ENCODE measurements at regions not wholly inside any gene's neighbourhood (a gene's known extent, or its start where the extent isn't known, plus 50 kb on each side); places are given as distances from the start of the nearest gene placed in this dataset.

- no peak for DNase-seq
- no peaks in the 10 kb centered on the region for H3K27me3 ChIP-seq (replicated peaks in 2 of 5; ENCODE audit: control insufficient read depth in 4 of 5, insufficient read depth in 5 of 5, low read length in 4 of 5)
- H3K27ac ChIP-seq (ENCODE audit: insufficient read depth in 1 of 2, low read depth in 1 of 2, low read length in 2 of 2, poor library complexity in 1 of 2, severe bottlenecking in 2 of 2) = no peak overlapping the region
- CTCF ChIA-PET = interaction anchor here (1.4 kb wide), 1 partner anchor 10 kb away, joined by 3 read pairs; no protein-coding TSS in a partner anchor
- 71% methylated on average over 2 of the region's 3 CpGs for WGBS (ENCODE audit: insufficient coverage)
- H3K36me3 ChIP-seq (ENCODE audit: control insufficient read depth in 4 of 4, insufficient read depth in 4 of 4, low read length in 3 of 4) = no peaks in the 10 kb centered on the region
- H3K9me3 ChIP-seq (ENCODE audit: control extremely low read depth in 1 of 5, control insufficient read depth in 4 of 5, insufficient read depth in 2 of 5, low read depth in 1 of 5, low read length in 4 of 5) = no peaks in the 10 kb centered on the region
- no peaks in the 10 kb centered on the region for H3K4me1 ChIP-seq (ENCODE audit: control extremely low read depth in 1 of 4, control insufficient read depth in 4 of 4, insufficient read depth in 4 of 4, low read length in 3 of 4)
- POLR2A ChIA-PET = no interaction called here
- H3K4me3 ChIP-seq (ENCODE audit: control insufficient read depth in 1 of 7, extremely low read depth in 1 of 7, insufficient read depth in 4 of 7, low read depth in 2 of 7, low read length in 6 of 7) = no peak overlapping the region
Observed at GRCh38 chr5:143644727-143645126, 167.2 kb upstream of the HMHB1 start.

GRCh38 chr5:143642791-143643190 is 169.2 kb upstream of the HMHB1 start:
- DNase-seq = no peak
- H3K36me3 ChIP-seq (ENCODE audit: control insufficient read depth in 4 of 4, insufficient read depth in 4 of 4, low read length in 3 of 4) = no peaks in the 10 kb centered on the region
- CTCF ChIA-PET = no interaction called here
- H3K27ac ChIP-seq (ENCODE audit: insufficient read depth in 1 of 2, low read depth in 1 of 2, low read length in 2 of 2, poor library complexity in 1 of 2, severe bottlenecking in 2 of 2) = no peak overlapping the region
- POLR2A ChIA-PET = no interaction called here
- H3K27me3 ChIP-seq (replicated peaks in 2 of 5; ENCODE audit: control insufficient read depth in 4 of 5, insufficient read depth in 5 of 5, low read length in 4 of 5) = no peaks in the 10 kb centered on the region
- no peak overlapping the region for H3K4me3 ChIP-seq (ENCODE audit: control insufficient read depth in 1 of 7, extremely low read depth in 1 of 7, insufficient read depth in 4 of 7, low read depth in 2 of 7, low read length in 6 of 7)
- no peaks in the 10 kb centered on the region for H3K4me1 ChIP-seq (ENCODE audit: control extremely low read depth in 1 of 4, control insufficient read depth in 4 of 4, insufficient read depth in 4 of 4, low read length in 3 of 4)
- H3K9me3 ChIP-seq (ENCODE audit: control extremely low read depth in 1 of 5, control insufficient read depth in 4 of 5, insufficient read depth in 2 of 5, low read depth in 1 of 5, low read length in 4 of 5) = no peaks in the 10 kb centered on the region

- Histone ChIP-seq H3K27me3 (replicated peaks in 2 of 5; ENCODE audit: control insufficient read depth in 4 of 5, insufficient read depth in 5 of 5, low read length in 4 of 5) (no peaks in the 10 kb centered on the region), H3K4me3 (ENCODE audit: control insufficient read depth in 1 of 7, extremely low read depth in 1 of 7, insufficient read depth in 4 of 7, low read depth in 2 of 7, low read length in 6 of 7) (no peak overlapping the region), H3K4me1 (ENCODE audit: control extremely low read depth in 1 of 4, control insufficient read depth in 4 of 4, insufficient read depth in 4 of 4, low read length in 3 of 4) (no peaks in the 10 kb centered on the region), H3K36me3 (ENCODE audit: control insufficient read depth in 4 of 4, insufficient read depth in 4 of 4, low read length in 3 of 4) (no peaks in the 10 kb centered on the region), H3K27ac (ENCODE audit: insufficient read depth in 1 of 2, low read depth in 1 of 2, low read length in 2 of 2, poor library complexity in 1 of 2, severe bottlenecking in 2 of 2) (no peak overlapping the region), H3K9me3 (ENCODE audit: control extremely low read depth in 1 of 5, control insufficient read depth in 4 of 5, insufficient read depth in 2 of 5, low read depth in 1 of 5, low read length in 4 of 5) (no peaks in the 10 kb centered on the region)
- 97% methylated on average over 3 of the region's 6 CpGs for WGBS (ENCODE audit: insufficient coverage)
- ChIA-PET POLR2A (no interaction called here), CTCF (no interaction called here)
- no peak for DNase-seq
Observed at GRCh38 chr5:143641549-143642355, 170.2 kb upstream of the HMHB1 start.

- ChIA-PET POLR2A (no interaction called here), CTCF (no interaction called here)
- H3K27me3 ChIP-seq (replicated peaks in 2 of 5; ENCODE audit: control insufficient read depth in 4 of 5, insufficient read depth in 5 of 5, low read length in 4 of 5) = no peaks in the 10 kb centered on the region
- WGBS (ENCODE audit: insufficient coverage) = 74% methylated on average over 3 of the region's 4 CpGs
- H3K4me3 ChIP-seq (ENCODE audit: control insufficient read depth in 1 of 7, extremely low read depth in 1 of 7, insufficient read depth in 4 of 7, low read depth in 2 of 7, low read length in 6 of 7) = no peak overlapping the region
- no peak overlapping the region for H3K27ac ChIP-seq (ENCODE audit: insufficient read depth in 1 of 2, low read depth in 1 of 2, low read length in 2 of 2, poor library complexity in 1 of 2, severe bottlenecking in 2 of 2)
- no peaks in the 10 kb centered on the region for H3K36me3 ChIP-seq (ENCODE audit: control insufficient read depth in 4 of 4, insufficient read depth in 4 of 4, low read length in 3 of 4)
- H3K4me1 ChIP-seq (ENCODE audit: control extremely low read depth in 1 of 4, control insufficient read depth in 4 of 4, insufficient read depth in 4 of 4, low read length in 3 of 4) = no peaks in the 10 kb centered on the region
- DNase-seq = no peak
- H3K9me3 ChIP-seq (ENCODE audit: control extremely low read depth in 1 of 5, control insufficient read depth in 4 of 5, insufficient read depth in 2 of 5, low read depth in 1 of 5, low read length in 4 of 5) = no peaks in the 10 kb centered on the region
Observed at GRCh38 chr5:143638654-143639053, 173.3 kb upstream of the HMHB1 start.

- CTCF ChIA-PET = no interaction called here
- Histone ChIP-seq H3K4me1 (ENCODE audit: control extremely low read depth in 1 of 4, control insufficient read depth in 4 of 4, insufficient read depth in 4 of 4, low read length in 3 of 4) (no peaks in the 10 kb centered on the region), H3K9me3 (ENCODE audit: control extremely low read depth in 1 of 5, control insufficient read depth in 4 of 5, insufficient read depth in 2 of 5, low read depth in 1 of 5, low read length in 4 of 5) (no peaks in the 10 kb centered on the region), H3K36me3 (ENCODE audit: control insufficient read depth in 4 of 4, insufficient read depth in 4 of 4, low read length in 3 of 4) (no peaks in the 10 kb centered on the region), H3K27ac (ENCODE audit: insufficient read depth in 1 of 2, low read depth in 1 of 2, low read length in 2 of 2, poor library complexity in 1 of 2, severe bottlenecking in 2 of 2) (no peak overlapping the region), H3K27me3 (replicated peaks in 2 of 5; ENCODE audit: control insufficient read depth in 4 of 5, insufficient read depth in 5 of 5, low read length in 4 of 5) (no peaks in the 10 kb centered on the region), H3K4me3 (ENCODE audit: control insufficient read depth in 1 of 7, extremely low read depth in 1 of 7, insufficient read depth in 4 of 7, low read depth in 2 of 7, low read length in 6 of 7) (no peak overlapping the region)
- DNase-seq = no peak
- POLR2A ChIA-PET = no interaction called here
- WGBS (ENCODE audit: insufficient coverage) = 93% methylated on average over 7 of the region's 8 CpGs
Observed at GRCh38 chr5:143636931-143637528, 174.9 kb upstream of the HMHB1 start.

GRCh38 chr5:143635888-143636287 is 176.1 kb upstream of the HMHB1 start:
- H3K4me1 ChIP-seq (ENCODE audit: control extremely low read depth in 1 of 4, control insufficient read depth in 4 of 4, insufficient read depth in 4 of 4, low read length in 3 of 4) = no peaks in the 10 kb centered on the region
- 100% methylated on average over 1 of the region's 2 CpGs for WGBS (ENCODE audit: insufficient coverage)
- DNase-seq = no peak
- H3K27me3 ChIP-seq (replicated peaks in 2 of 5; ENCODE audit: control insufficient read depth in 4 of 5, insufficient read depth in 5 of 5, low read length in 4 of 5) = no peaks in the 10 kb centered on the region
- ChIA-PET POLR2A (no interaction called here), CTCF (no interaction called here)
- H3K4me3 ChIP-seq (ENCODE audit: control insufficient read depth in 1 of 7, extremely low read depth in 1 of 7, insufficient read depth in 4 of 7, low read depth in 2 of 7, low read length in 6 of 7) = no peak overlapping the region
- H3K36me3 ChIP-seq (ENCODE audit: control insufficient read depth in 4 of 4, insufficient read depth in 4 of 4, low read length in 3 of 4) = no peaks in the 10 kb centered on the region
- no peak overlapping the region for H3K27ac ChIP-seq (ENCODE audit: insufficient read depth in 1 of 2, low read depth in 1 of 2, low read length in 2 of 2, poor library complexity in 1 of 2, severe bottlenecking in 2 of 2)
- H3K9me3 ChIP-seq (ENCODE audit: control extremely low read depth in 1 of 5, control insufficient read depth in 4 of 5, insufficient read depth in 2 of 5, low read depth in 1 of 5, low read length in 4 of 5) = no peaks in the 10 kb centered on the region

- WGBS (ENCODE audit: insufficient coverage) = 97% methylated on average over 5 of the region's 6 CpGs
- H3K4me3 ChIP-seq (ENCODE audit: control insufficient read depth in 1 of 7, extremely low read depth in 1 of 7, insufficient read depth in 4 of 7, low read depth in 2 of 7, low read length in 6 of 7) = no peak overlapping the region
- no peaks in the 10 kb centered on the region for H3K36me3 ChIP-seq (ENCODE audit: control insufficient read depth in 4 of 4, insufficient read depth in 4 of 4, low read length in 3 of 4)
- DNase-seq = no peak
- no peaks in the 10 kb centered on the region for H3K4me1 ChIP-seq (ENCODE audit: control extremely low read depth in 1 of 4, control insufficient read depth in 4 of 4, insufficient read depth in 4 of 4, low read length in 3 of 4)
- H3K9me3 ChIP-seq (ENCODE audit: control extremely low read depth in 1 of 5, control insufficient read depth in 4 of 5, insufficient read depth in 2 of 5, low read depth in 1 of 5, low read length in 4 of 5) = no peaks in the 10 kb centered on the region
- CTCF ChIA-PET = no interaction called here
- no peaks in the 10 kb centered on the region for H3K27me3 ChIP-seq (replicated peaks in 2 of 5; ENCODE audit: control insufficient read depth in 4 of 5, insufficient read depth in 5 of 5, low read length in 4 of 5)
- no peak overlapping the region for H3K27ac ChIP-seq (ENCODE audit: insufficient read depth in 1 of 2, low read depth in 1 of 2, low read length in 2 of 2, poor library complexity in 1 of 2, severe bottlenecking in 2 of 2)
- POLR2A ChIA-PET = no interaction called here
Observed at GRCh38 chr5:143635146-143635752, 176.7 kb upstream of the HMHB1 start.

Data from common myeloid progenitor, CD34-positive (primary cell).